PC-3 (cell line): ENCODE measurements at regions not wholly inside any gene's neighbourhood (a gene's known extent, or its start where the extent isn't known, plus 50 kb on each side); places are given as distances from the start of the nearest gene placed in this dataset.

Experiments used
- ATAC-seq: fragments of 200-7000 bp; cut with Tn5 transposase; 2 replicates; pipeline ENCODE4 v1.9.1; 2020; ENCODE audit warnings: mild to moderate bottlenecking, moderate library complexity
- BruUV-seq: library from RNA; stranded (reverse); fragments of 400-500 nt; replicated peaks from 2 replicates; lab custom pipeline; 2021; lab: Mats Ljungman, UMichigan
- CTCF ChIA-PET: fragments of 300-600 bp; sonication (Branson Sonifier 250); formaldehyde crosslinking; loops from one replicate; lab custom pipeline; 2022; ENCODE audit warnings: antibody characterized with exemption; lab: Charles Lee
- POLR2A ChIA-PET: fragments of 300-600 bp; sonication (Branson Sonifier 250); formaldehyde crosslinking; loops from one replicate; lab custom pipeline; 2022; ENCODE audit warnings: antibody characterized with exemption; ENCODE audit not compliant: unreplicated experiment; lab: Charles Lee
- DNase-seq: peaks from one replicate; pipeline ENCODE4 v3.0.0-alpha.2; 2015
- H2AFZ ChIP-seq: fragments of 300-600 bp; sonication (generic); 2 replicates; pipeline ENCODE4 v1.6.0; 2016; ENCODE audit warnings: antibody characterized with exemption, low read length
- H3F3A ChIP-seq: fragments of 300-600 bp; sonication (generic); one replicate; pipeline ENCODE4 v1.6.0; 2017; ENCODE audit warnings: antibody characterized with exemption, low read length, control low read depth, mild to moderate bottlenecking; ENCODE audit not compliant: unreplicated experiment
- H3K27ac ChIP-seq: fragments of 300-600 bp; sonication (generic); 2 replicates; pipeline ENCODE4 v1.5.1; 2016; ENCODE audit warnings: mild to moderate bottlenecking, low read length
- H3K27me3 ChIP-seq: fragments of 300-600 bp; sonication (generic); 2 replicates; pipeline ENCODE4 v1.6.1; 2016; ENCODE audit warnings: low read length, mixed read lengths
- H3K36me3 ChIP-seq: fragments of 300-600 bp; sonication (generic); 2 replicates; pipeline ENCODE4 v1.6.1; 2016; ENCODE audit warnings: low read depth, mixed run types, low read length, mixed read lengths
- H3K4me1 ChIP-seq: fragments of 300-600 bp; sonication (generic); 2 replicates; pipeline ENCODE4 v1.5.1; 2016; ENCODE audit warnings: low read length; ENCODE audit not compliant: insufficient read depth
- H3K4me2 ChIP-seq: fragments of 300-600 bp; sonication (generic); 2 replicates; pipeline ENCODE4 v1.6.0; 2016; ENCODE audit warnings: low read length
- H3K4me3 ChIP-seq: fragments of 300-600 bp; sonication (generic); 2 replicates; pipeline ENCODE4 v1.5.1; 2016; ENCODE audit warnings: mild to moderate bottlenecking, low read length, mixed read lengths
- H3K79me2 ChIP-seq: fragments of 300-600 bp; sonication (generic); 2 replicates; pipeline ENCODE4 v1.6.1; 2017; ENCODE audit warnings: low read length, mixed read lengths
- H3K9ac ChIP-seq: fragments of 300-600 bp; sonication (generic); 2 replicates; pipeline ENCODE4 v1.6.0; 2016; ENCODE audit warnings: mild to moderate bottlenecking, low read length
- H3K9me2 ChIP-seq: fragments of 300-600 bp; sonication (generic); replicated peaks from 2 replicates; pipeline ENCODE4 v1.6.1; 2016; ENCODE audit warnings: mixed run types, low read length, mixed read lengths
- H3K9me3 ChIP-seq: fragments of 300-600 bp; sonication (generic); 2 replicates; pipeline ENCODE4 v1.6.1; 2016; ENCODE audit warnings: low read length, mixed read lengths
- H4K20me1 ChIP-seq: fragments of 300-600 bp; sonication (generic); 2 replicates; pipeline ENCODE4 v1.6.1; 2016; ENCODE audit warnings: low read length, mixed read lengths
- EZH2 ChIP-seq: fragments of 300-600 bp; sonication (generic); IDR thresholded peaks from one replicate; pipeline ENCODE4 v1.6.1; 2017; ENCODE audit warnings: antibody characterized with exemption, mild to moderate bottlenecking, low read length; ENCODE audit not compliant: unreplicated experiment
- EZH2phosphoT487 ChIP-seq: fragments of 300-600 bp; sonication (generic); IDR thresholded peaks from 2 replicates; pipeline ENCODE4 v1.6.1; 2018; ENCODE audit warnings: mild to moderate bottlenecking, antibody characterized with exemption, low read length, borderline replicate concordance
- intact Hi-C: fragments of 100-400 bp; cut with micrococcal nuclease; formaldehyde crosslinking; loops from 2 replicates; pipeline ENCODE4 v1.9.0; 2023
- TF ChIP-seq, protein P1 (sequence below): fragments of 300-600 bp; sonication (generic); conservative IDR thresholded peaks from 2 replicates; pipeline ENCODE4 v1.5.1; 2017; ENCODE audit warnings: antibody characterized with exemption, low read depth, mild to moderate bottlenecking, low read length

DNA sequence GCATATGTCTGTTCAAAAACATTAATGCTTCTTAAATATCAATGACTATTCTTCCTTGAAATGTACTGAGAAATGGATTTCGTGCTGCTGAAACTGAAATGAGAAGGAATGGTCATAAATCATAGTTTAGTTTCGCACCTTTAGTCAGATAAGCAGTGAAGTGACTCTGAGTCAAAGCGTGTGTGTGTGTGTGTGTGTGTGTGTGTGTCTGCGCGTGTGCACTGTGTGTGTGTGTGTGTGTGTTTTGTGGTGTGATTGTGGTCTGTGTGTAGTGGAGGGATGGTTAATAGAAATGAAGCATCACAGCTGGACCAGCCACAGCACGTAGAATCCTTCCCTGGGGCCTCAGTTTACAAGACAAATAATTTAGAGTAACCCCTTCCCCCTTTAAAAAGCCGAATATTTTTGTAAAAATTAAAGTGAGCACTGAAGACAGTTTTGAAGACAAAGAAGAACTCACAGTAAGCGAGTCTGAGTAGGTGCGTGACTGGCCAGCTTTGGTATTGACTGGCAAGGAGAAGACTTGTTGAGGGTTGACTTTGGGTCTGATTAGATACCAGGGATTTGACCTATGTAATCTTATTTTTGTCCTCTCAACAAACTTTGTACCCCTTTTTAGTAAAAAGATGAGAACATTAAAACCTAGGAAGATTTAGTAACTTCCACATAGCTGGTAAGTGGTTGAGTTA lies 202.0 kb upstream of the IL12A start:
- H3K9me3 ChIP-seq = no peaks in the 10 kb centered on the region
- H3K9ac ChIP-seq = peak overlapping the region; percentile 21; the same call in 1 of the 2 replicates
- ATAC-seq = no peak; the same call in 1 of the 2 replicates
- H3K27me3 ChIP-seq = no peaks in the 10 kb centered on the region
- peak overlapping the region; percentile 45 for H3K4me3 ChIP-seq
- H3K27ac ChIP-seq = peak overlapping the region; percentile 80
- H3F3A ChIP-seq = peaks cover 5% of the 10 kb centered on the region
- TSS peak; percentile 99 for BruUV-seq
- peaks cover 83% of the 10 kb centered on the region for H3K4me1 ChIP-seq
- no peak overlapping the region for H2AFZ ChIP-seq
- no peak for DNase-seq
- H3K79me2 ChIP-seq = peaks cover 93% of the 10 kb centered on the region
- H3K9me2 ChIP-seq = no peaks in the 10 kb centered on the region
- no peaks in the 10 kb centered on the region for H3K36me3 ChIP-seq
- TF ChIP-seq, protein P1, sequence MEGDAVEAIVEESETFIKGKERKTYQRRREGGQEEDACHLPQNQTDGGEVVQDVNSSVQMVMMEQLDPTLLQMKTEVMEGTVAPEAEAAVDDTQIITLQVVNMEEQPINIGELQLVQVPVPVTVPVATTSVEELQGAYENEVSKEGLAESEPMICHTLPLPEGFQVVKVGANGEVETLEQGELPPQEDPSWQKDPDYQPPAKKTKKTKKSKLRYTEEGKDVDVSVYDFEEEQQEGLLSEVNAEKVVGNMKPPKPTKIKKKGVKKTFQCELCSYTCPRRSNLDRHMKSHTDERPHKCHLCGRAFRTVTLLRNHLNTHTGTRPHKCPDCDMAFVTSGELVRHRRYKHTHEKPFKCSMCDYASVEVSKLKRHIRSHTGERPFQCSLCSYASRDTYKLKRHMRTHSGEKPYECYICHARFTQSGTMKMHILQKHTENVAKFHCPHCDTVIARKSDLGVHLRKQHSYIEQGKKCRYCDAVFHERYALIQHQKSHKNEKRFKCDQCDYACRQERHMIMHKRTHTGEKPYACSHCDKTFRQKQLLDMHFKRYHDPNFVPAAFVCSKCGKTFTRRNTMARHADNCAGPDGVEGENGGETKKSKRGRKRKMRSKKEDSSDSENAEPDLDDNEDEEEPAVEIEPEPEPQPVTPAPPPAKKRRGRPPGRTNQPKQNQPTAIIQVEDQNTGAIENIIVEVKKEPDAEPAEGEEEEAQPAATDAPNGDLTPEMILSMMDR = no peak
- no peak for TF ChIP-seq EZH2phosphoT487
- H4K20me1 ChIP-seq = peaks cover 18% of the 10 kb centered on the region; the same call in 1 of the 2 replicates
- ChIA-PET POLR2A (interaction anchor here (0.6 to 0.7 kb wide), 2 partner anchors 19 to 23 kb away, joined by 4 read pairs; no protein-coding TSS in a partner anchor), CTCF (interaction anchor here (0.7 to 1.9 kb wide), 4 partner anchors 19 to 200 kb away, joined by 4 to 7 read pairs (median 4); no protein-coding TSS in a partner anchor)
- H3K4me2 ChIP-seq = peak overlapping the region; percentile 82
- intact Hi-C loops = loop anchor here (1.0 kb wide), 1 partner anchor 19 kb away; no protein-coding TSS in a partner anchor

DNA sequence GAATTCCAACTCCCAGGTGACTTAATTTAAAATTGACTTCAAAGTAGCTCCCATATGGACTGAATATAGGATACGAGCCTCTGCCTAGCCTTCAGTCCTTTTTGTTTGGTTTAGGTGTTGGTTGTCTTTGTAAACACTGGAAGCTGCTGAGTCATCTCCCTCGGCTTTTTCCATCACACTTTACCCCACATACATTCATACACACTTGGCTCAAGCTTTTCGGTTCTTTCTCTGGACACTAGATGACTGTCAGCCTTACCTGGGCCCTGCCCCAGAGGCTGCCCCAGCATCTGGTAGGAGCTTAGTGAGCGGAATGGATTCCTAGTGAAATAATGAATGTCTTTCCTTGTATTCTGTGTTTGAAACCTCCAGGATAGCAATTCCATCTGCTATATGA lies 201.5 kb upstream of the IL12A start:
- ChIA-PET CTCF (interaction anchor here (0.7 to 1.9 kb wide), 3 partner anchors 18 to 201 kb away, joined by 4 to 7 read pairs (median 4); no protein-coding TSS in a partner anchor), POLR2A (interaction anchor here (0.6 to 0.7 kb wide), 2 partner anchors 18 to 23 kb away, joined by 4 read pairs; no protein-coding TSS in a partner anchor)
- DNase-seq = peak; percentile 97
- no peaks in the 10 kb centered on the region for H3K27me3 ChIP-seq
- peak overlapping the region; percentile 45 for H3K4me3 ChIP-seq
- peak; percentile 81 for ATAC-seq
- H3K9ac ChIP-seq = peak overlapping the region; percentile 21; the same call in 1 of the 2 replicates
- no peaks in the 10 kb centered on the region for H3K9me3 ChIP-seq
- H4K20me1 ChIP-seq = peaks cover 17% of the 10 kb centered on the region; the same call in 1 of the 2 replicates
- no peaks in the 10 kb centered on the region for H3K36me3 ChIP-seq
- peak overlapping the region; percentile 80 for H3K27ac ChIP-seq
- H3F3A ChIP-seq = peaks cover 5% of the 10 kb centered on the region
- H3K9me2 ChIP-seq = no peaks in the 10 kb centered on the region
- intact Hi-C loops = loop anchor here (1.0 kb wide), 1 partner anchor 18 kb away; no protein-coding TSS in a partner anchor
- TF ChIP-seq, protein P1 = no peak
- TF ChIP-seq EZH2phosphoT487 (no peak), EZH2 (no peak)
- H2AFZ ChIP-seq = no peak overlapping the region
- H3K4me1 ChIP-seq = peaks cover 77% of the 10 kb centered on the region
- no TSS peak for BruUV-seq
- peak overlapping the region; percentile 82 for H3K4me2 ChIP-seq
- H3K79me2 ChIP-seq = peaks cover 93% of the 10 kb centered on the region
